Retina (tissue), 1 donor: ENCODE measurements at regions not wholly inside any gene's neighbourhood (a gene's known extent, or its start where the extent isn't known, plus 50 kb on each side); places are given as distances from the start of the nearest gene placed in this dataset.

Experiments used
- DNase-seq: peaks from one replicate; pipeline ENCODE4 v3.0.0-alpha.2; 2016

GRCh38 chr10:128958834-128959690 is 508.0 kb upstream of the MGMT start:
- peak; percentile 75 for DNase-seq

DNA sequence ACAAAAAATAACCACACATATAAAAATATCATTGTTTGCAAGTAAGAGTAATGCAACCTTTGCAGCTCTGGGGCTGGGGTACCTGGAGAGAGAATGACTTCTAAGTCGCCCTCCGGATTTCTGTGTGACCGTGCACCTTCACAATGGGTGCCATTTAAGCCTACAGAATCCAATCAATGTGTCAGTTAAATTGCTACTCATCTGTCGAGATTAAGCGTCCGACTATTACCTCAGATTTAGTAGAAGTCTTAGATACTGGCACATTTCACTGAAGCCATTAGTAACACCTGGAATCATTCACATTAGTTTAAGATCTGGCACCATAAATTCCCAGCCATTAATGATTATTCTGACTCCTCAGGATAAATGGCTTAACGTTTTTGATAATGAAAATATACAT is 507.3 kb upstream of the MGMT start:
- DNase-seq, result no peak

DNA sequence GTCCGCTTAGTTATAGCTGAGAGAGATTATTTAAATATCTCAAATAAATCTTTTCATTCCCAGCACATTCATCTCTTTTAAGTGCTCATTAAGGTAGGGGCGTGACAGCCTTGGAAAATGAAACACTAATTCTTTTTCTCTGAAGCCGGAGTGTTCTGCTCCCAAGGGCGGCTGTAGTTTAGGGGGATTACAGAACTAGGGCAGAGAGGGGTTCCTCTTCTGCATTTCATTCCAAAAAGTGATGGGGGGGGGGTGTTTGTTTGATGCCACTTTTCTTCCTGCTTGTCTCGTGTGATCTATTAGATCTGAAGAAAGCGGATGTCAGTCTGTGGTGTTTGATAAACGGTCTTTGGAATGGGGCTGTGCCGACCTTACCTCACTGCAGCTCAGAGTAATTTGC is 506.5 kb upstream of the MGMT start:
- no peak for DNase-seq

DNA sequence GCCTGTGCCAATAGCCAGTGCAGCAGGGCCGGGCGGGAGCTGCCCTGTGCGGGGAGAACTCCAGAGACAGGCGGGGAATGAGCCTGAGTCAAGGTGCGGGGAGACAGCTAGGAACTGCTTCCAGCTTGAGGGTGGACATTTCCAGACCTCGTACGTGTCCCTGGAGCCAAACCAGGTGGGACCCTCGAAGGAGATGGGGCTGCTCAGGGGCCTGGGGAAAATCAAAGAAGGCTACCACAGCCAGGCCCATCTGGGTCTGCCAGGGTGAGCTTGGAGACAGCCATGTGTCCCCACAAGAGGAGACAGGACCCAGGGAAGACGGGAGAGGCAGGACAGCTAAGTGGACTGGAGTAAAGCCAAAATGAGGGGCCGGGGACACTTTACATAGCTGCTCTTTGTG is 504.9 kb upstream of the MGMT start:
- DNase-seq, result no peak

DNA sequence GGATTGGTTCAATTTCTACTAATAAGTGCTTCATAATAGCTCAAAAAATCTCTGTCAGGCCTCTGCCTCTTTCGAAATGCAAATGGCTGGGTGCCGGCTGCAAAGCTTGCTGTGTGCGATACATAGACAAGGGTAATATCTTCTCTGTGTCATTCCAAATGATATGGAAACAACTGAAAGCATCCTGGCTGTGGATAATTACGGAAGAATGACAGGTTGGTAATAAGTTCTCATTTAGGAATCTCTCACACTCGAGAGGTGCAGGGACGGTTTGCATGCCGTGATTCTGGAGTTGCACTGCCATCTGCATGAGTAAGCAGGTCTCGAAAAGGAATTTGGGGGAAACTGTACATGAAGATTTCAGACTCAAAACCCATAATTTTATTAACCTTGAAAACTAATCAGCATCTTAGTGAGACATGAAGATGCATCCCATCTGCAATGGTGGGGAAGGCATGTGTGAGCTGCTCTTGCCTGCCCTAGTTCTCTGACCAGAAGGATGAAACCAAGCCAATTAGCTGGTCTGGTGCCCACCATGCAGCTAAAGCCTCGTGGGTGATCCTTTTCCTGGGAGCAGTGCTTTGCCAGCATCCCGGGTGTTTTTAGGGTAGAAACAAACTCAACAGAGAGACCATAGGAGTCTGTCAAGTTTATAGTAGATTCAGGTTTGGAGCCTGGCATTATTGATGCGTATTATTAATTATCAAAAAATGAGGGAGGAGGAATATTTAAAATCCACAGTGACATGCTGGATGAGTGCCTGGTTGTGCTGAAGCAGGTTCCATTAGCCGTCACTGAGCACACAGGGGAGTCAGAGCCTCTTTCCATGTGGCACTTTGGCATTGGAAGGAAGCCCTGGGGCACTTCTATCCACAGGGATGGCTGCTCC is 503.6 kb upstream of the MGMT start:
- no peak for DNase-seq

DNA sequence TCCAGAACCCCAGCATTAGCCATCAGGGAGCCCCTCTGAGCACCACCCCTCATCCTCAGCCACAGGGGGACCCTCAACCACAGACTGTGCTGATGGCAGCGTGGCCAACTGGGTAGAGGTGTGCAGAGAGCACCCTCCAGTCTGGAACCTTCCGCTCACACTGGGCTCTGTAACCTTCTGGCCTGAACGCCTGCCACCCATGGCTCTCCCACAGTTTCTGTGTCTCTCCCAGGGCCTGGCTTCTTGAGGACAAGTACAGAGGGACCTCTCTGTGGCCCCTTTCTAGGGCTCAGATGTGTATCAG is 503.0 kb upstream of the MGMT start:
- DNase-seq, result no peak

- no peak for DNase-seq
Observed at GRCh38 chr10:128967980-128968756, 498.9 kb upstream of the MGMT start.

- DNase-seq, result no peak
Observed at GRCh38 chr10:128969551-128969950, 497.5 kb upstream of the MGMT start.

DNA sequence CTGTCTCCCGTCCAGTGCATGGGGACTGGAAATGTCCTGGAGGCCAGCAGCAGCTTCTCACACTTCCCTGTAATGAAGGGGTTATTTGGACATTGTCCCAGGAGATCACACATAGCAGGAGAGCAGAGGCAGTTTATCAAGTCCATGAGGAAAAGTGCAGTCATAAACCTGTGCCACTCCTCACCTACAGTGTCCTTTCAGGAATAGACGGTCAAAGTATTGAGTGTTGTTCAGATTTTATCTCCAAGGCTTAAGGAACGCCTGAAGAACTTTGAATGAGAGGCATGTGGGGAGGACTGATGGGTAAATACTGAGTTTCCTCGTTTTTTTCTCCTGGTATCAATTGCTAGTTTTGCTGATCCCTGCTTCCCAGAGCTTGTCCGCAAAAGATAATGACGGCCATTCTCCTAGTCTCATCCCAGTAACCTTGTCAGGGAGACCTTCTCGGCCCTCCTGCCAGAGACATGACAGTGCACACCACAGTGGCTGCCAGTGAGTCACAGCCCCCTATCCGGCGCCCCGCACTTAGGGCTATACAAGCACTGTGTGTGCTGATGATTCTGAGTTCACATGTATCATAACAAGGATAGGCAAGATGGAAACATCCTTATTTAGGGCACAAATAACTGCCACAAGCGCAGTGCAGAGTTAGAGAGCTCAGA is 495.5 kb upstream of the MGMT start:
- DNase-seq, result no peak

GRCh38 chr10:128972036-128972405 is 495.0 kb upstream of the MGMT start:
- DNase-seq, result no peak

DNA sequence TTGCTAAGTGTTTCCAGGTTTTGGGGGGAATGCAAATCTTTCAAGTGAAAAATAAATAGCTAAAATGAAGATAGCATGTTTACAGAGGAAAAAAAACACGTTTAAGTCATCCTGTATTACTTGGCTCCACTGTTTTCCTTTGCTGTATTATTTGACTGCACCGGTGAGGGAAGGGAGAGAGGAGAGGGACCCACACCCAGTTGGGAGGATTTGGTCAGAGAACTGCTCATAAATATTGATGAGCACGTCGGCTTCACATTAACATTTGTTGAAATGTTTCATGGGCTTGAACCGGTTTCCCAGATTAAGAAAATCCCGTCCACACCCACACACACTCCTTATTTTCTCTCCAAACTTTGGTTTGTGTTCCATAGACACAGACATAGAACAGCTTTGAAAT is 493.8 kb upstream of the MGMT start:
- no peak for DNase-seq

GRCh38 chr10:128976856-128977255 is 490.2 kb upstream of the MGMT start:
- no peak for DNase-seq

DNA sequence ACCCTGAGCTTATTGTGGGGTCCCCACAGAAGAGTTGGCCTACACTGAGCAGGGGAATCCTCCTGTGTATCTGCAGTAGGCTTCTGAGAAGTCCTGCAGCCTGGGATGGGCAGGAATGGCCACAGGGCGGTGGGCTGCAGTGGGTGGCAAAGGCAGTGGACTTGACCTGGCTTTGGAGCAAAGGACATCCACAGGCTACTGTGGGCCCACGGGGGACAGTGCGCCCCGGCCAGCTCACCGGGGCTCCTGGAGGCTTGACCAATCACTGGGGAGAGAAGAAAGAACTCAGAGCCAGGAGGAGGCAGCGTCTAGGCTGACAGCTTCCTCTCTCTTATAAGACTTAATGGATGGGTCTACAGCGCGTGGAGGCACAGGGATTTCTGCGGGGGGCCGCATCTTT is 488.8 kb upstream of the MGMT start:
- no peak for DNase-seq

DNA sequence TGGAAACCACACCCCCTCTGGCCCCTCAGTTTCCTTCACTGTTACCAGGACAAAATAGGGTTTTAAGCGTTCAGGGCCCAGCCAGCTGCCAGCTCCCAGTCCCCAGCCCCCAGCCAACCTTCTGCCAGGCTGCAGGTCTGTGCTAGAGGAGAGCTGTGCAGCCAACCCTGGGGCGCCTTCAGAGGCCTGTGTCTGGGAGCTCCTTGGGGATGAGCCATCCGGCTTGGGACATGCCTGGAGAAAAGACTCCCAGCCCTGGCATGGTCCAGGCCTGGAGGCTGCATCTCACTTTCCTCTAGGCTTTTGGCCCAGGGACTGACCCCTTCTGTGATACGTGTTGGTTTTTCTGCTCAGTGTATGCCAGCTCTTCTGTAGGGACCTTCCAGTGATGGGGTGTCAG is 487.6 kb upstream of the MGMT start:
- no peak for DNase-seq

GRCh38 chr10:128981251-128981650 is 485.8 kb upstream of the MGMT start:
- no peak for DNase-seq

GRCh38 chr10:128981881-128982615 is 485.0 kb upstream of the MGMT start:
- DNase-seq, result no peak

DNA sequence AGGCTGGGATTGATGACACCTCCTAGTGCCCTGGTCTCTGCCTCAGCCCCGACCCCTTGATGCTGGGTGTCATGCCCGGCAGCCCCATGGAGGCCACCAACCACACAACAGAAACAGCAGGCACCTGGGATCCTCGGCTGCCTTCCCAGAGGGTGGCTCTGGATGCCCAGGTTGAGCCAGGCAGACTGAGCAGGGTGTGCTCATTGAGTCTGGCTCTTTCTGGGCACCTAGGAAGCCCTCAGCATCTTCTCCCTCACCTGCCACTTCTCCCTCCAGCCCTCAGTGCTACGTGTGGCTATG is 484.5 kb upstream of the MGMT start:
- DNase-seq, result no peak

DNA sequence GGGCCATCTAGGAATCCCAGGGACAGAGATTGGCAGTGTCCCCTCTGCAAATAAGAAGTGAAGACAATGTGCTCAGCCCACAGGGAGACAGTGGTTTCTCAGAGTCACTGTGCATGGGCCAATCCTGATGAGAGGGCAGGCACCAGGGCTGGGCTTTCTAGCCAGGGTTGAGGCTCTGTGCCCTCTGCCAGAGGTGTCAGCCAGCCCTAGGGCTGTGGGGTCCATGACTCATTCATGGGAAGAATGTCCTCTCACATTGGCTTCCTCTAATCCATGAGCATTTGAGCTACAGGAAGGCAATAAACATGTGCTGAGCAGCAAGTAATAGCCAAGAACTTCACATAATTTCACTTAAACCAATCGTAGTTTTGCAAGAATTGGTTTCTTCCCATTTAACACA is 482.0 kb upstream of the MGMT start:
- no peak for DNase-seq

- DNase-seq, result no peak
Observed at GRCh38 chr10:128990986-128991385, 476.1 kb upstream of the MGMT start.

- DNase-seq, result no peak
Observed at GRCh38 chr10:128992770-128993169, 474.3 kb upstream of the MGMT start.

DNA sequence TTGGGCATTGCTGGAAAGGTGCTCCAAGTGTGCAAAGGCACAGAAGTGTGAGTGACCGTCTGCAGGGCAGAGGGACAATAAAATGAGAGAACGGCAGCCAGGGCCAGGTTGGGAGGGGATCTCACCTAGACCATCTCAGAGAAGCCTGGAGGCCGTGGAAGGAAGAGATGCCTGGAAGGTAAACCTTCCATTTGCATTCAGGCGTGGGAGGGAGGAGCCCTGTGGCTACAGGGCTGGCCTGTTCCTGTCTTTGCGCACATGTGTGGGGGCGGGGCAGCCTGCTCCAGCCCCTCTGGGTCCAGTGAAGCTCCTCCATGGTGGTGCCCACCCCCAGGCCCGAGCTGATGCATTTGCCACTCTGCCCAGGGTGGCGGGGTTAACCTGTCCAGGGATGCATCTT is 473.6 kb upstream of the MGMT start:
- DNase-seq, result no peak

- DNase-seq, result no peak
Observed at GRCh38 chr10:128993911-128994538, 473.0 kb upstream of the MGMT start.
